ENCODE measurements at regions not wholly inside any gene's neighbourhood (a gene's known extent, or its start where the extent isn't known, plus 50 kb on each side); places are given as distances from the start of the nearest gene placed in this dataset.

GRCh38 chr14:96978525-96979272 lies 181.5 kb downstream of the VRK1 start:
- ATAC-seq (ENCODE audit: low FRiP score) (no peak), DNase-seq (ENCODE audit: low spot score) (no peak)
- TF ChIP-seq CTCF (IDR thresholded peaks at IDR 0.05) = no peak

DNA sequence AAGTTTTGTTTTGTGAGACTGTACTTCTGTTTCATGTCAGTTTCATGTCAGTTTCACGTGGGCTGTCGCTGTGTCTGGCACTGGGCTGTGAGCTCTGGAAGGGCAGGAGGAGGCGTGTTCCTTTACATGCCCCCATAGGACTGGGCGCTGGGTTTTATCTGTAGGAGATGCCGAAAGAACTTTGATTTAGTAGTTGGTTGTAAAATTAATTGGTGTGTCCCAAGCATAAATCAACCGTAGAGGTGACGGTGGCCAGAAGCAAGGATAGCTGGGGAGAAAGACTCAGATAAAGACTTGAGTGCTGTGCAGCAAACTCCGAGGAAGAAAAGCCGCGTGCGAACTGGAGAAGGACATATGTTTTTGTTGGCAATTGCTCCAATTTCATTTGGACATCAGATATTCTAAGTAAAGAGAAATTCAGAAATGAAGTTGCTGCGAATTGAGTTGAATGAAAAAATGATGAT lies 182.5 kb downstream of the VRK1 start:
- no peak for DNase-seq (ENCODE audit: low spot score)
- TF ChIP-seq CTCF (IDR thresholded peaks at IDR 0.05) = no peak
- ATAC-seq (ENCODE audit: low FRiP score) = no peak

DNA sequence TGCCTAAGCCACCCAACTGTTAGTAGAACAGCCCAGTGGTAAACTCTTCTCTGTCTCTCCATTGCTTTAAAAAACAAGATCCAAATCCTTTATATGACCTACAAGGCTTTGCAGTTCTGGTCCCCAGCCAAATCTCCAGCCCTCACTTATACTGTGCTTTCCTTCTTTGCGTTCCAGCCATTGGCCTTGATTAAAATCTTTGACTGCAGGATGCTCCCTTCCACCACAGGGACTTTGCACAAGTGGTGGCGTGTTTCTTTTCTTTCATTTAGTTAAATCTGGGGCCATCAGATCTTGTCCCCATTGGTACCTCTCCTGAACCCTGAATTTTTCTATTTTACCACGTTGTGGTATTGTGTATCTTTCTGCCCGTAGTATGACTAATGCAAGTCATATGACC lies 183.7 kb downstream of the VRK1 start:
- DNase-seq (ENCODE audit: low spot score) = no peak
- TF ChIP-seq CTCF (IDR thresholded peaks at IDR 0.05) = no peak
- no peak for ATAC-seq (ENCODE audit: low FRiP score)

DNA sequence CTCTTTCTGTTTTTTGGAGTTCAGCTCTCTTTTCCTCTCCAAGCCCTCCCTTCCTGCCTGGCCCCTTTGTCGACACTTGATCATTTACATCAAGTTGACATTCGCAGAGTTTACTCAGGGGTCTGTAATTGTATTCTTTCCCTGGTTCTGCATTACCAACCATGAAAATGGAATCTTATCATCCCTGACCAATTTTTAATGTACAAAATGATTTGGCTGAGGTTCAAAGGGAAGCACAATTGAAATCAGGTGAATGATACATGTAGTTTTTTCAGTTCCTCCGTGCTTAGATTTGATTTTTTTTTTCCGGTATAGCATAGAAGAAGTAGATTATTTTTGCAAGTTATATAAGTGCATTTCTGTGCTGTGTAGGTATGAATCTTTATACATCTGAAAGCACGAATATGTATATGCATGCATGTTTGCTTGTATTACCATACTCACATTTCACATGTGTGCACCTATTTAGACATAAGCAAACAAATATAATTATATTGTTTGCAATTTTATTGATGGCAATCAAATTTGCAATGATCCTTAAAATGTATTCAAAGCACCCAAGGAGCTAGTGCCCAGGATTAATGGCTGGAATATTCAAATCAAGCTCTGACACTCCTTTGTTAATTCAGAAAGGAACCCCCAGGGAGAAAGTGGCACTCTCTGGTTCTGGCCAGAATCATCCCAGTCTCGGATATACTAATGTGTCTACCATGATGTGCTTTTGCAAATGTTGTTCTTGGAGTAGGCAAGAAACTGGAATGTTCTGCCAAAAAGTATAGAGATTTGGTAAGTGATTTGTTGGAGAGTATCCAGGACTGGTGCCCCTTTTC lies 189.3 kb downstream of the VRK1 start:
- TF ChIP-seq CTCF (IDR thresholded peaks at IDR 0.05) = no peak
- no peak for ATAC-seq (ENCODE audit: low FRiP score)
- DNase-seq (ENCODE audit: low spot score) = no peak

DNA sequence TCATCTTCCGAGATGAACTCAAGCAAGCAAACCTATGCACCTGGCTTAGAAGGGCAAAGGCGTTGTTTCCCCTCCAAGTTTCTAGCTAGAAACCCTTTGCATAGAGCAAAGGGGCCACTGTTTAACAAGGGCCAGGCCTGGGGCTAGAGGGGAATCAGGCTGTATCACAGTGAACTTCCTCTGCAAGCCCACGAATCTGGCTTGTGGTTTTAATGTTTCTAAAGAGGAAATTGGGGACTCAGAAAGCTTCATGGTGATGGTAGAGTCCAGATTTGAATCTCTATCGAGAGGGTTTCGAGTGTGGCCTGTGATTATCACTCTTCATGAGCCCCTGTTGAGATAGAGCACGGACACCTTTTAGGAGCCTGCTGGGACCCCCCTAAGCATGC lies 189.9 kb downstream of the VRK1 start:
- DNase-seq (ENCODE audit: low spot score) (no peak), ATAC-seq (ENCODE audit: low FRiP score) (no peak)
- TF ChIP-seq CTCF (IDR thresholded peaks at IDR 0.05) = no peak

DNA sequence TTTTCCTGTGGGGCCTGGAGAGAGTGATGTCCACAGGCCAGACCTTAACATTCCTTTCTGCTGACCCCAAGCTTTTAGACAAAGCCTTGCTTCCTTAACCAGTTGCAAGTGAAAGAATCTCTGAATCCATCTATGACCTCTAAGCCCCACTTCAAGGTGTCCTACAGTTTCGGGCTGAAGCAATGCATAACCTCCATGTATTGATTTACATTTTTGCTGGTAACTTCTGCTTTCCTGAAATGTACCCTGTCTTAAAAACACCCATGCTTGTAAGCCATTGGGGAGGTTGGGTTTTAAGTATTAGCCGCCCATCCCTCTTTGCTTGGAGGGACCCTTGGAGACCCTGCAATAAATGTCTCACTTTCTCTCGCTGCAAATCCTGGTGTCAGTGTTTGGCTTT lies 190.6 kb downstream of the VRK1 start:
- ATAC-seq (ENCODE audit: low FRiP score) = no peak
- DNase-seq (ENCODE audit: low spot score) = no peak
- TF ChIP-seq CTCF (IDR thresholded peaks at IDR 0.05) = no peak

All from omental fat pad (tissue), 3 donors.